OCI-LY7 (cell line): ENCODE measurements at regions not wholly inside any gene's neighbourhood (a gene's known extent, or its start where the extent isn't known, plus 50 kb on each side); places are given as distances from the start of the nearest gene placed in this dataset.

Experiments
- BruUV-seq: library from RNA; stranded (reverse); fragments of 400-500 nt; replicated peaks from 2 replicates; lab custom pipeline; 2021; lab: Mats Ljungman, UMichigan
- CTCF ChIA-PET: fragments of 300-600 bp; sonication (Branson Sonifier 250); formaldehyde crosslinking; loops from one replicate; lab custom pipeline; 2022; ENCODE audit warnings: antibody characterized with exemption; ENCODE audit not compliant: unreplicated experiment; lab: Charles Lee
- POLR2A ChIA-PET: fragments of 300-600 bp; sonication (Branson Sonifier 250); formaldehyde crosslinking; loops from one replicate; lab custom pipeline; 2022; ENCODE audit warnings: antibody characterized with exemption; lab: Charles Lee
- DNase-seq: peaks from one replicate; pipeline ENCODE4 v3.0.0-alpha.2; 2015; ENCODE audit warnings: low spot score
- H2AFZ ChIP-seq: fragments of 200-600 bp; sonication (generic), shearing (Covaris generic); 2 replicates; pipeline ENCODE4 v1.6.1; 2014; ENCODE audit warnings: mild to moderate bottlenecking, antibody characterized with exemption, low read length, moderate library complexity
- H3K27ac ChIP-seq: fragments of 200-600 bp; sonication (generic); 2 replicates; pipeline ENCODE4 v1.5.1; 2014; ENCODE audit warnings: mixed run types, low read depth, mild to moderate bottlenecking, moderate library complexity, low read length, inconsistent platforms; ENCODE audit not compliant: poor library complexity, severe bottlenecking
- H3K36me3 ChIP-seq: fragments of 200-600 bp; sonication (generic); 2 replicates; pipeline ENCODE4 v1.6.1; 2014; ENCODE audit warnings: mild to moderate bottlenecking, antibody characterized with exemption, low read length, moderate library complexity, mixed read lengths; ENCODE audit not compliant: insufficient read depth
- H3K4me1 ChIP-seq: fragments of 200-600 bp; sonication (generic); 2 replicates; pipeline ENCODE4 v1.5.1; 2014; ENCODE audit warnings: mild to moderate bottlenecking, low read length; ENCODE audit not compliant: insufficient read depth, poor library complexity, severe bottlenecking
- H3K4me2 ChIP-seq: fragments of 200-600 bp; sonication (generic); 2 replicates; pipeline ENCODE4 v1.6.1; 2014; ENCODE audit warnings: mild to moderate bottlenecking, low read length
- H3K4me3 ChIP-seq: fragments of 200-600 bp; sonication (generic); 2 replicates; pipeline ENCODE4 v1.5.1; 2014; ENCODE audit warnings: mild to moderate bottlenecking, low read depth, low read length; ENCODE audit not compliant: poor library complexity, severe bottlenecking
- H3K79me2 ChIP-seq: fragments of 200-600 bp; sonication (generic); 2 replicates; pipeline ENCODE4 v1.6.1; 2016; ENCODE audit warnings: low read depth, mild to moderate bottlenecking, low read length, moderate library complexity, mixed read lengths; ENCODE audit not compliant: insufficient read depth
- H3K9me2 ChIP-seq: fragments of 200-600 bp; sonication (generic); 2 replicates; pipeline ENCODE4 v1.6.1; 2016; ENCODE audit warnings: mild to moderate bottlenecking, low read length, mixed read lengths; ENCODE audit not compliant: insufficient read depth
- H3K9me3 ChIP-seq: fragments of 200-600 bp; sonication (generic); 2 replicates; pipeline ENCODE4 v1.6.1; 2014; ENCODE audit warnings: mild to moderate bottlenecking, mixed run types, low read length, mixed read lengths
- H4K20me1 ChIP-seq: fragments of 200-600 bp; sonication (generic); 2 replicates; pipeline ENCODE4 v1.6.1; 2014; ENCODE audit warnings: mild to moderate bottlenecking, antibody characterized with exemption, low read length, moderate library complexity, mixed read lengths; ENCODE audit not compliant: insufficient read depth
- CTCF ChIP-seq: fragments of 200-600 bp; sonication (generic); conservative IDR thresholded peaks from 2 replicates; pipeline ENCODE4 v1.5.1; 2014; ENCODE audit warnings: mild to moderate bottlenecking, antibody characterized with exemption, low read length, moderate library complexity, mixed read lengths
- EZH2phosphoT487 ChIP-seq: fragments of 200-600 bp; sonication (generic); IDR thresholded peaks from 2 replicates; pipeline ENCODE4 v1.6.1; 2018; ENCODE audit warnings: low read depth, borderline replicate concordance, mild to moderate bottlenecking, mixed run types, antibody characterized with exemption, low read length, moderate library complexity, mixed read lengths
- intact Hi-C: fragments of 100-400 bp; cut with micrococcal nuclease; formaldehyde crosslinking; loops from one replicate; pipeline ENCODE4 v1.10.0; 2022; ENCODE audit not compliant: unreplicated experiment

GRCh38 chr6:27187231-27188060, 60.1 kb upstream of the PRSS16 start:
- intact Hi-C loops, result no loop called here
- no peaks in the 10 kb centered on the region for H3K9me3 ChIP-seq

DNA sequence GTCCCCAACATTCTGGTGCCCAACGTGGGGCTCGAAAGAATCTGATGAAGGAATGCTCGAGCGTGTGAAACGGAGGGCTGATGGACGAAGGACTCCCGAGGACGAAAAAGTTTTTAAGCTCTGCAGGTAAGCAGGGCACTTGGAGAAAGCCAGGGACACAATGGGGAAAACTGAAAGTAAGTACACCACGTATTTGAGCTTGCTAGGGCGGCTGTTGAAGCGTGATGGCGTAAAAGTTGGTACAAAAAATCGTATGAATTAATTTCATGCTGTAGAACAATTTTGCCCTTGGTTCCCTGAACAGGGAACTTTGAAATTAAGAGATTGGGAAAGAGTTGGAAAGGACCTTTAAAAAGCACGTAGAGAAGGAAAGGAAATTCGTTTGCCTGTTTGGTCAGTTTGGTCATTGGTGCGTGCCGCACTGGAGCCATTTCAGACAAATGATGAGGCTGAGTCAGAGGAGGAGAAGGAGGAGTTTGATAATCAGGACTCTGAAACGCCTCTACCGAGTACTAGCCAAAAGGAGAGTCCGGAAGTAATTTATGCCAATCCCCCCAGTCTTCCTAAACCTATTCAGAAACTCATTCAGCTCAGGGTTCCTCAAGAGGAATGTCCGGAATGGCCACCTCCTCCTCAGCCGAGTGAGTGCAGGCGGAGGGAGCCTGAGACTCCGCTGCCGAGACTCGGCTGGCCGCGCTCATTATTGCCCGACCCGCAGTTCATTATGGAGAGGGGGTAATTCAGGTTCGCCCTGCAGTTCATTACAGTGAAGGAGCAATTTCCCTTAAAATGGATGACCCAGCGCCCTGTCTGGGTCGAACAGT, 59.2 kb upstream of the PRSS16 start:
- H3K4me3 ChIP-seq, result peak overlapping the region; percentile 59
- H3K9me3 ChIP-seq, result no peaks in the 10 kb centered on the region
- BruUV-seq, result no TSS peak
- H4K20me1 ChIP-seq, result no peaks in the 10 kb centered on the region
- no peaks in the 10 kb centered on the region for H3K9me2 ChIP-seq
- no peaks in the 10 kb centered on the region for H3K4me1 ChIP-seq
- H3K27ac ChIP-seq, result no peak overlapping the region
- DNase-seq, result peak; percentile 18
- intact Hi-C loops, result no loop called here
- POLR2A ChIA-PET, result no interaction called here
- CTCF ChIA-PET, result interaction anchor here (0.5 kb wide), 1 partner anchor 564 kb away, joined by 4 read pairs; no protein-coding TSS in a partner anchor
- no peaks in the 10 kb centered on the region for H3K36me3 ChIP-seq
- TF ChIP-seq EZH2phosphoT487 (no peak), CTCF (no peak)
- H2AFZ ChIP-seq, result peak overlapping the region; percentile 70
- H3K4me2 ChIP-seq, result peak overlapping the region; percentile 47
- no peaks in the 10 kb centered on the region for H3K79me2 ChIP-seq

More at GRCh38 chr6:27187231-27188060, 60.1 kb upstream of the PRSS16 start:
- H3K79me2 ChIP-seq, result no peaks in the 10 kb centered on the region
- H3K27ac ChIP-seq, result no peak overlapping the region
- no TSS peak for BruUV-seq
- peak overlapping the region; percentile 59 for H3K4me3 ChIP-seq
- no peaks in the 10 kb centered on the region for H3K4me1 ChIP-seq
- TF ChIP-seq CTCF, result no peak
- TF ChIP-seq EZH2phosphoT487, result no peak
- CTCF ChIA-PET, result no interaction called here
- H3K36me3 ChIP-seq, result no peaks in the 10 kb centered on the region
- H4K20me1 ChIP-seq, result no peaks in the 10 kb centered on the region
- H2AFZ ChIP-seq, result peak overlapping the region; percentile 70; the same call in 1 of the 2 replicates
- POLR2A ChIA-PET, result interaction anchor here (0.5 kb wide), 1 partner anchor 9 kb away, joined by 3 read pairs; no protein-coding TSS in a partner anchor
- no peak for DNase-seq
- peak overlapping the region; percentile 47 for H3K4me2 ChIP-seq
- no peaks in the 10 kb centered on the region for H3K9me2 ChIP-seq
